Activated T-helper 1 cell treated with anti-CD3 and anti-CD28 coated beads, Interleukin-2, amount 50 U/mL, for 16 hours (primary cell): ENCODE measurements at regions not wholly inside any gene's neighbourhood (a gene's known extent, or its start where the extent isn't known, plus 50 kb on each side); places are given as distances from the start of the nearest gene placed in this dataset.
A peak's percentile ranks its signal among the peaks of the same experiment; 100 is the strongest.
"Not testable (repeated sequence)": the region's sequence is repeated elsewhere in the genome, so short reads cannot be mapped to it uniquely, and the experiment has no call there.

Source experiments
- DNase-seq, 2 donors: peaks; one replicate each; pipeline ENCODE4 v3.0.0-alpha.2; 2020; ENCODE audit warnings: low read depth in 1 of 2, low spot score in 1 of 2

GRCh38 chr12:107570721-107571120 is 114.9 kb upstream of the PWP1 start:
- no peak for DNase-seq

- DNase-seq = no peak
Observed at GRCh38 chr12:107571492-107571891, 114.1 kb upstream of the PWP1 start.

- DNase-seq = no peak
Observed at GRCh38 chr12:107574691-107575090, 110.9 kb upstream of the PWP1 start.

- no peak for DNase-seq
Observed at GRCh38 chr12:107580750-107581618, 104.6 kb upstream of the PWP1 start.

- no peak for DNase-seq
Observed at GRCh38 chr12:107581619-107582015, 104.0 kb upstream of the PWP1 start.

- DNase-seq = no peak
Observed at GRCh38 chr12:107583551-107583950, 102.0 kb upstream of the PWP1 start.

GRCh38 chr12:107584563-107584962 is 101.0 kb upstream of the PWP1 start:
- DNase-seq = no peak

- no peak for DNase-seq
Observed at GRCh38 chr12:107586256-107586970, 99.2 kb upstream of the PWP1 start.

- no peak for DNase-seq
Observed at GRCh38 chr12:107590413-107590812, 95.2 kb upstream of the PWP1 start.

GRCh38 chr12:107590814-107591375 is 94.7 kb upstream of the PWP1 start:
- no peak for DNase-seq

- no peak for DNase-seq
Observed at GRCh38 chr12:107593713-107594381, 91.8 kb upstream of the PWP1 start.

GRCh38 chr12:107594995-107595394 is 90.6 kb upstream of the PWP1 start:
- DNase-seq = no peak

GRCh38 chr12:107597695-107598410 is 87.7 kb upstream of the PWP1 start:
- DNase-seq = no peak

GRCh38 chr12:107598906-107599305 is 86.7 kb upstream of the PWP1 start:
- no peak for DNase-seq

- DNase-seq = no peak
Observed at GRCh38 chr12:107600581-107601144, 84.9 kb upstream of the PWP1 start.

- DNase-seq = no peak
Observed at GRCh38 chr12:107602446-107602845, 83.2 kb upstream of the PWP1 start.

- no peak for DNase-seq
Observed at GRCh38 chr12:107605293-107605692, 80.3 kb upstream of the PWP1 start.

GRCh38 chr12:107607464-107608392 is 77.9 kb upstream of the PWP1 start:
- DNase-seq = peak; percentile 61 to 78

GRCh38 chr12:107608779-107609178 is 76.8 kb upstream of the PWP1 start:
- DNase-seq = not testable (repeated sequence)
